Neural cell (in vitro differentiated cells): ENCODE measurements at regions not wholly inside any gene's neighbourhood (a gene's known extent, or its start where the extent isn't known, plus 50 kb on each side); places are given as distances from the start of the nearest gene placed in this dataset.

Experiments
- H2AFZ ChIP-seq: fragments of 200-600, 300-800 bp; sonication (generic), shearing (Covaris generic); 2 replicates; pipeline ENCODE4 v1.6.0; 2014; ENCODE audit warnings: low read depth, mild to moderate bottlenecking, antibody characterized with exemption, low read length, moderate library complexity
- H3F3A ChIP-seq: fragments of 200-600 bp; shearing (Covaris generic); 2 replicates; pipeline ENCODE4 v1.6.1; 2016; ENCODE audit warnings: mild to moderate bottlenecking, moderate library complexity, mixed read lengths, antibody characterized with exemption, low read length; ENCODE audit not compliant: insufficient read depth, poor library complexity, severe bottlenecking
- H3K27ac ChIP-seq: fragments of 200-600, 300-800 bp; sonication (generic), shearing (Covaris generic); 2 replicates; pipeline ENCODE4 v1.5.1; 2014; ENCODE audit warnings: mild to moderate bottlenecking, low read length, moderate library complexity
- H3K27me3 ChIP-seq: fragments of 300-800, 200-600 bp; sonication (generic), shearing (Covaris generic); 2 replicates; pipeline ENCODE4 v1.6.0; 2014; ENCODE audit warnings: mild to moderate bottlenecking, low read depth, low read length, moderate library complexity; ENCODE audit not compliant: insufficient read depth
- H3K36me3 ChIP-seq: fragments of 300-800, 200-600 bp; sonication (generic), shearing (Covaris generic); 2 replicates; pipeline ENCODE4 v1.5.1; 2014; ENCODE audit warnings: mild to moderate bottlenecking, antibody characterized with exemption, low read length, moderate library complexity; ENCODE audit not compliant: insufficient read depth
- H3K4me2 ChIP-seq: fragments of 300-800, 200-600 bp; sonication (generic), shearing (Covaris generic); 2 replicates; pipeline ENCODE4 v1.6.0; 2014; ENCODE audit warnings: mild to moderate bottlenecking, low read length
- H3K4me3 ChIP-seq: fragments of 300-800, 200-600 bp; sonication (generic), shearing (Covaris generic); 2 replicates; pipeline ENCODE4 v1.5.1; 2014; ENCODE audit warnings: mild to moderate bottlenecking, low read length, moderate library complexity
- H3K79me2 ChIP-seq: fragments of 200-600 bp; shearing (Covaris generic); replicated peaks from 2 replicates; pipeline ENCODE4 v1.6.0; 2014; ENCODE audit warnings: mild to moderate bottlenecking, low read length, moderate library complexity; ENCODE audit not compliant: insufficient read depth
- H3K9ac ChIP-seq: fragments of 300-800, 200-600 bp; sonication (generic), shearing (Covaris generic); 2 replicates; pipeline ENCODE4 v1.6.1; 2016; ENCODE audit warnings: mild to moderate bottlenecking, low read length, mixed read lengths
- H3K9me2 ChIP-seq: fragments of 200-600 bp; shearing (Covaris generic); 2 replicates; pipeline ENCODE4 v1.6.1; 2016; ENCODE audit warnings: mild to moderate bottlenecking, low read length, mixed read lengths; ENCODE audit not compliant: insufficient read depth
- H3K9me3 ChIP-seq: fragments of 200-600, 300-800 bp; sonication (generic), shearing (Covaris generic); 2 replicates; pipeline ENCODE4 v1.6.1; 2016; ENCODE audit warnings: mild to moderate bottlenecking, mixed run types, low read length, moderate library complexity, mixed read lengths
- H4K20me1 ChIP-seq: fragments of 200-600 bp; shearing (Covaris generic); 2 replicates; pipeline ENCODE4 v1.6.1; 2016; ENCODE audit warnings: mild to moderate bottlenecking, mixed run types; ENCODE audit not compliant: insufficient read depth
- EP300 ChIP-seq: fragments of 450-650 bp; conservative IDR thresholded peaks from 2 replicates; pipeline ENCODE4 v1.6.1; 2014; ENCODE audit warnings: antibody characterized with exemption, mild to moderate bottlenecking, moderate library complexity; ENCODE audit not compliant: poor library complexity, severe bottlenecking
- EZH2 ChIP-seq: fragments of 200-600, 300-800 bp; shearing (Covaris generic), sonication (generic); IDR thresholded peaks from 2 replicates; pipeline ENCODE4 v1.6.1; 2014; ENCODE audit warnings: antibody characterized with exemption, low read length, borderline replicate concordance, mild to moderate bottlenecking; ENCODE audit not compliant: insufficient read depth, poor library complexity, severe bottlenecking
- MXI1 ChIP-seq: fragments of 450-650 bp; conservative IDR thresholded peaks from 2 replicates; pipeline ENCODE4 v1.6.1; 2014; ENCODE audit warnings: antibody characterized with exemption, mild to moderate bottlenecking; ENCODE audit not compliant: poor library complexity, severe bottlenecking
- POLR2AphosphoS5 ChIP-seq: IDR thresholded peaks from 2 replicates; pipeline ENCODE4 v1.6.1; 2012
- RAD21 ChIP-seq: fragments of 450-650 bp; conservative IDR thresholded peaks from 2 replicates; pipeline ENCODE4 v1.6.1; 2014; ENCODE audit warnings: antibody characterized with exemption, mild to moderate bottlenecking, moderate library complexity
- SMC3 ChIP-seq: fragments of 450-650 bp; conservative IDR thresholded peaks from 2 replicates; pipeline ENCODE4 v1.6.1; 2014; ENCODE audit warnings: antibody characterized with exemption, mild to moderate bottlenecking, moderate library complexity; ENCODE audit not compliant: poor library complexity
- TAF1 ChIP-seq: IDR thresholded peaks from 2 replicates; pipeline ENCODE4 v1.6.1; 2012; ENCODE audit warnings: low read depth
- TF ChIP-seq, protein P1 (sequence below): IDR thresholded peaks from 2 replicates; pipeline ENCODE4 v1.6.1; 2012; ENCODE audit warnings: borderline replicate concordance
- TF ChIP-seq, protein P2 (sequence below): fragments of 450-650 bp; IDR thresholded peaks from 2 replicates; pipeline ENCODE4 v1.5.1; 2014; ENCODE audit warnings: antibody characterized with exemption, mild to moderate bottlenecking, moderate library complexity; ENCODE audit not compliant: poor library complexity, severe bottlenecking

DNA sequence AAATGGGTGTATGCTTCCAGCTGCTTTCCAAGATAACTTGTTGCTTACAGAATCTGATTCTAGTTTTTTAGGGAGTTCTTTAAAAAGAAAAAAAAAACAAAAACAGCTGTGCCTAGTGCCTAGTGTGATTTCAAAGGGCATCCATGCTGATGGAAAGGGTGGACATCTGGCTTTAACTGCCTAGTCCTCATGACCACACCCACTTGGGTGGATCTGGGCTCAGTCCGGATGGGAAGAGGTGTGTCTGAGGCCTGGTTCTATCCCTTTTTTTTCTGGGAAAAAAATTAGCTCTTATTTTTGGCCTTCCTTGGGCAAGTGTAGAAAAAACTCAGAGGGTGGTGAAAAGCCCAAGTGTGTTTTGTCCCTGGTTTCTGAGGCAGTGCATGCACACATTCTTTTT, 132.3 kb upstream of the CDH11 start:
- Histone ChIP-seq H4K20me1 (no peaks in the 10 kb centered on the region), H3K9me3 (no peaks in the 10 kb centered on the region), H3K9ac (no peak overlapping the region), H3F3A (no peaks in the 10 kb centered on the region), H2AFZ (no peak overlapping the region), H3K4me3 (no peak overlapping the region), H3K79me2 (no peaks in the 10 kb centered on the region), H3K36me3 (no peaks in the 10 kb centered on the region), H3K27me3 (no peaks in the 10 kb centered on the region), H3K27ac (no peak overlapping the region), H3K9me2 (no peaks in the 10 kb centered on the region), H3K4me2 (no peak overlapping the region)
- TF ChIP-seq, protein P1, sequence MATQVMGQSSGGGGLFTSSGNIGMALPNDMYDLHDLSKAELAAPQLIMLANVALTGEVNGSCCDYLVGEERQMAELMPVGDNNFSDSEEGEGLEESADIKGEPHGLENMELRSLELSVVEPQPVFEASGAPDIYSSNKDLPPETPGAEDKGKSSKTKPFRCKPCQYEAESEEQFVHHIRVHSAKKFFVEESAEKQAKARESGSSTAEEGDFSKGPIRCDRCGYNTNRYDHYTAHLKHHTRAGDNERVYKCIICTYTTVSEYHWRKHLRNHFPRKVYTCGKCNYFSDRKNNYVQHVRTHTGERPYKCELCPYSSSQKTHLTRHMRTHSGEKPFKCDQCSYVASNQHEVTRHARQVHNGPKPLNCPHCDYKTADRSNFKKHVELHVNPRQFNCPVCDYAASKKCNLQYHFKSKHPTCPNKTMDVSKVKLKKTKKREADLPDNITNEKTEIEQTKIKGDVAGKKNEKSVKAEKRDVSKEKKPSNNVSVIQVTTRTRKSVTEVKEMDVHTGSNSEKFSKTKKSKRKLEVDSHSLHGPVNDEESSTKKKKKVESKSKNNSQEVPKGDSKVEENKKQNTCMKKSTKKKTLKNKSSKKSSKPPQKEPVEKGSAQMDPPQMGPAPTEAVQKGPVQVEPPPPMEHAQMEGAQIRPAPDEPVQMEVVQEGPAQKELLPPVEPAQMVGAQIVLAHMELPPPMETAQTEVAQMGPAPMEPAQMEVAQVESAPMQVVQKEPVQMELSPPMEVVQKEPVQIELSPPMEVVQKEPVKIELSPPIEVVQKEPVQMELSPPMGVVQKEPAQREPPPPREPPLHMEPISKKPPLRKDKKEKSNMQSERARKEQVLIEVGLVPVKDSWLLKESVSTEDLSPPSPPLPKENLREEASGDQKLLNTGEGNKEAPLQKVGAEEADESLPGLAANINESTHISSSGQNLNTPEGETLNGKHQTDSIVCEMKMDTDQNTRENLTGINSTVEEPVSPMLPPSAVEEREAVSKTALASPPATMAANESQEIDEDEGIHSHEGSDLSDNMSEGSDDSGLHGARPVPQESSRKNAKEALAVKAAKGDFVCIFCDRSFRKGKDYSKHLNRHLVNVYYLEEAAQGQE: no peak
- TF ChIP-seq POLR2AphosphoS5 (no peak), EZH2 (no peak), TAF1 (no peak), RAD21 (no peak), SMC3 (no peak), EP300 (no peak), MXI1 (no peak)
- TF ChIP-seq, protein P2, sequence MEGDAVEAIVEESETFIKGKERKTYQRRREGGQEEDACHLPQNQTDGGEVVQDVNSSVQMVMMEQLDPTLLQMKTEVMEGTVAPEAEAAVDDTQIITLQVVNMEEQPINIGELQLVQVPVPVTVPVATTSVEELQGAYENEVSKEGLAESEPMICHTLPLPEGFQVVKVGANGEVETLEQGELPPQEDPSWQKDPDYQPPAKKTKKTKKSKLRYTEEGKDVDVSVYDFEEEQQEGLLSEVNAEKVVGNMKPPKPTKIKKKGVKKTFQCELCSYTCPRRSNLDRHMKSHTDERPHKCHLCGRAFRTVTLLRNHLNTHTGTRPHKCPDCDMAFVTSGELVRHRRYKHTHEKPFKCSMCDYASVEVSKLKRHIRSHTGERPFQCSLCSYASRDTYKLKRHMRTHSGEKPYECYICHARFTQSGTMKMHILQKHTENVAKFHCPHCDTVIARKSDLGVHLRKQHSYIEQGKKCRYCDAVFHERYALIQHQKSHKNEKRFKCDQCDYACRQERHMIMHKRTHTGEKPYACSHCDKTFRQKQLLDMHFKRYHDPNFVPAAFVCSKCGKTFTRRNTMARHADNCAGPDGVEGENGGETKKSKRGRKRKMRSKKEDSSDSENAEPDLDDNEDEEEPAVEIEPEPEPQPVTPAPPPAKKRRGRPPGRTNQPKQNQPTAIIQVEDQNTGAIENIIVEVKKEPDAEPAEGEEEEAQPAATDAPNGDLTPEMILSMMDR: no peak

DNA sequence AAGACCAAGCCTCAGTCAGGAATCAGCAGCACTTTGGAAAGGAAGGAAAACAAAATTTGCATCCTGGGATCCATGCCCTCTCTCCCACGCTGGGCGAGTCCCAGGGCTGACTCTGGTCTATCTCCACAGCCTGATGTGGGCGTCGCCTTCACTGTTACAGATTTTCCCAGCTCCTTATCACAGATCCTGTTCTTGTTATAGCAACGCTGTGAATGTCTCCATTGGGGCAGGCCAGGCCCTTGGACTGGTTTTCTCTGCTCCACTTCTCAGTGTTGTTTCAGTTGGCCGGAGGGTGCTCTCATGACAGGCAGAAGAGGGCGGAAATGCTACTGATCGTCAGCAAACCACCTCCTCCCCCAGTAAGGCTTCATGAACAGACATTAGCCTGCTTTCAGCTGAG, 127.9 kb upstream of the CDH11 start:
- TF ChIP-seq, protein P2: no peak
- TF ChIP-seq, protein P1: no peak
- TF ChIP-seq EP300 (no peak), EZH2 (no peak), POLR2AphosphoS5 (no peak), TAF1 (no peak), MXI1 (no peak), RAD21 (no peak), SMC3 (no peak)
- H4K20me1 ChIP-seq: no peaks in the 10 kb centered on the region
- H3K9me2 ChIP-seq: no peaks in the 10 kb centered on the region
- no peak overlapping the region for H3K4me3 ChIP-seq
- no peak overlapping the region for H3K27ac ChIP-seq
- no peaks in the 10 kb centered on the region for H3K79me2 ChIP-seq
- no peaks in the 10 kb centered on the region for H3K27me3 ChIP-seq
- H3K4me2 ChIP-seq: no peak overlapping the region
- no peak overlapping the region for H2AFZ ChIP-seq
- H3K36me3 ChIP-seq: no peaks in the 10 kb centered on the region
- no peaks in the 10 kb centered on the region for H3F3A ChIP-seq
- H3K9ac ChIP-seq: no peak overlapping the region
- H3K9me3 ChIP-seq: no peaks in the 10 kb centered on the region
